GM19463 (cell line): ENCODE measurements at regions not wholly inside any gene's neighbourhood (a gene's known extent, or its start where the extent isn't known, plus 50 kb on each side); places are given as distances from the start of the nearest gene placed in this dataset.
"Not testable (repeated sequence)": the region's sequence is repeated elsewhere in the genome, so short reads cannot be mapped to it uniquely, and the experiment has no call there.

Experiments
- ATAC-seq: cut with Tn5 transposase; IDR thresholded peaks from one replicate; pipeline ENCODE4 v1.9.1; 2021; ENCODE audit warnings: mild to moderate bottlenecking, moderate library complexity; ENCODE audit not compliant: unreplicated experiment

GRCh38 chr5:66348387-66349125 is 204.5 kb downstream of the SREK1 start:
- no peak for ATAC-seq

GRCh38 chr5:66351813-66352212 is 207.7 kb downstream of the SREK1 start:
- peak; percentile 32 for ATAC-seq

- no peak for ATAC-seq
These were observed 209.1 kb downstream of the SREK1 start for GRCh38 chr5:66353186-66353585.

GRCh38 chr5:66354422-66354821 is 210.3 kb downstream of the SREK1 start:
- no peak for ATAC-seq

- no peak for ATAC-seq
These were observed 212.0 kb downstream of the SREK1 start for GRCh38 chr5:66356011-66356565.

- no peak for ATAC-seq
These were observed 214.6 kb downstream of the SREK1 start for GRCh38 chr5:66358741-66359140.

- ATAC-seq: no peak
These were observed 217.0 kb downstream of the SREK1 start for GRCh38 chr5:66361070-66361469.

GRCh38 chr5:66362046-66362445 is 217.9 kb downstream of the SREK1 start:
- ATAC-seq: no peak

GRCh38 chr5:66362687-66363086 is 218.6 kb downstream of the SREK1 start:
- no peak for ATAC-seq

GRCh38 chr5:66363097-66363496 is 219.0 kb downstream of the SREK1 start:
- no peak for ATAC-seq

- no peak for ATAC-seq
These were observed 220.1 kb downstream of the SREK1 start for GRCh38 chr5:66364186-66364585.

- ATAC-seq: no peak
These were observed 221.9 kb downstream of the SREK1 start for GRCh38 chr5:66365981-66366380.

- no peak for ATAC-seq
These were observed 223.9 kb downstream of the SREK1 start for GRCh38 chr5:66367814-66368541.

- ATAC-seq: no peak
These were observed 224.7 kb downstream of the SREK1 start for GRCh38 chr5:66368811-66369210.

GRCh38 chr5:66377747-66378146 is 218.4 kb upstream of the MAST4 start:
- ATAC-seq: no peak

- no peak for ATAC-seq
These were observed 217.8 kb upstream of the MAST4 start for GRCh38 chr5:66378407-66378806.

GRCh38 chr5:66382152-66382551 is 214.0 kb upstream of the MAST4 start:
- no peak for ATAC-seq

GRCh38 chr5:66405145-66405544 is 191.0 kb upstream of the MAST4 start:
- not testable (repeated sequence) for ATAC-seq

- no peak for ATAC-seq
These were observed 189.3 kb upstream of the MAST4 start for GRCh38 chr5:66406761-66407336.

- no peak for ATAC-seq
These were observed 188.4 kb upstream of the MAST4 start for GRCh38 chr5:66407765-66408164.

GRCh38 chr5:66408576-66408975 is 187.6 kb upstream of the MAST4 start:
- ATAC-seq: no peak

- ATAC-seq: no peak
These were observed 186.1 kb upstream of the MAST4 start for GRCh38 chr5:66410122-66410521.
